Right lobe of liver (tissue), 6 donors: ENCODE measurements at regions not wholly inside any gene's neighbourhood (a gene's known extent, or its start where the extent isn't known, plus 50 kb on each side); places are given as distances from the start of the nearest gene placed in this dataset.
"Not testable (repeated sequence)": the region's sequence is repeated elsewhere in the genome, so short reads cannot be mapped to it uniquely, and the experiment has no call there.

ENCODE experiments used
- ATAC-seq, 4 donors: fragments of 200-7000 bp; cut with Tn5 transposase; one replicate each; pipeline ENCODE4 v1.9.1; 2020; ENCODE audit warnings: mild to moderate bottlenecking in 4 of 4, moderate library complexity in 4 of 4
- DNase-seq, 3 donors: peaks; one replicate each; pipeline ENCODE4 v3.0.0-alpha.2; 2020
- H3K27ac ChIP-seq, 3 donors: fragments of 200-600 bp; one replicate each; pipeline ENCODE4 v1.8.0; 2022
- H3K27me3 ChIP-seq, 2 donors: fragments of 200-600 bp; one replicate each; pipeline ENCODE4 v1.8.0; 2022
- H3K36me3 ChIP-seq, 4 donors: fragments of 200-600 bp; sonication (generic) in 1 of 4; one replicate each; pipeline versions ENCODE4 v1.5.1 to v1.8.0; 2017 to 2022; ENCODE audit warnings: control low read depth in 1 of 4
- H3K4me1 ChIP-seq, 4 donors: fragments of 200-600 bp; sonication (generic) in 1 of 4; one replicate each; pipeline versions ENCODE4 v1.5.1 to v1.8.0; 2017 to 2022; ENCODE audit warnings: control low read depth in 1 of 4
- H3K4me3 ChIP-seq, 3 donors: fragments of 200-600 bp; one replicate each; pipeline ENCODE4 v1.8.0; 2022
- H3K9me3 ChIP-seq, 4 donors: fragments of 200-600 bp; sonication (generic) in 1 of 4; one replicate each; pipeline versions ENCODE4 v1.5.1 to v1.8.0; 2017 to 2022; ENCODE audit warnings: control low read depth in 1 of 4
- POLR2A ChIP-seq: fragments of 450-650 bp; IDR thresholded peaks from one replicate; pipeline ENCODE4 v1.6.1; 2017; ENCODE audit warnings: antibody characterized with exemption, mild to moderate bottlenecking
- WGBS: methylation state at CpG from one replicate; pipeline ENCODE4 v1.1.6; 2018; ENCODE audit warnings: low coverage, low lambda C conversion rate; ENCODE audit not compliant: insufficient coverage; ENCODE audit errors: missing lambda C conversion rate; 5-methylcytosine and 5-hydroxymethylcytosine counted together
- intact Hi-C, 2 donors: fragments of 100-400 bp; cut with DNase I; formaldehyde crosslinking; loops; one replicate each; pipeline versions ENCODE4 v1.11.2 to v1.14.1; 2022
- TF ChIP-seq, protein P1 (sequence below), 4 donors: fragments of 200-600 bp in 3 of 4; fragments of 450-650 bp in 1 of 4; IDR thresholded peaks; one replicate each; pipeline versions ENCODE4 v1.5.1 to v1.8.0; 2016 to 2022; ENCODE audit warnings: antibody characterized with exemption in 4 of 4, mild to moderate bottlenecking in 2 of 4
- donor health status: DM: no; HTN: yes; CAD: no.
- donor health status: DM: no; HTN: no; CAD: no.
- donor health status: DM: no; HTN: no; CAD: no.
- donor health status: DM: no; HTN: yes; CAD: no.
- donor health status: DM: no; HTN: yes; CAD: no.

DNA sequence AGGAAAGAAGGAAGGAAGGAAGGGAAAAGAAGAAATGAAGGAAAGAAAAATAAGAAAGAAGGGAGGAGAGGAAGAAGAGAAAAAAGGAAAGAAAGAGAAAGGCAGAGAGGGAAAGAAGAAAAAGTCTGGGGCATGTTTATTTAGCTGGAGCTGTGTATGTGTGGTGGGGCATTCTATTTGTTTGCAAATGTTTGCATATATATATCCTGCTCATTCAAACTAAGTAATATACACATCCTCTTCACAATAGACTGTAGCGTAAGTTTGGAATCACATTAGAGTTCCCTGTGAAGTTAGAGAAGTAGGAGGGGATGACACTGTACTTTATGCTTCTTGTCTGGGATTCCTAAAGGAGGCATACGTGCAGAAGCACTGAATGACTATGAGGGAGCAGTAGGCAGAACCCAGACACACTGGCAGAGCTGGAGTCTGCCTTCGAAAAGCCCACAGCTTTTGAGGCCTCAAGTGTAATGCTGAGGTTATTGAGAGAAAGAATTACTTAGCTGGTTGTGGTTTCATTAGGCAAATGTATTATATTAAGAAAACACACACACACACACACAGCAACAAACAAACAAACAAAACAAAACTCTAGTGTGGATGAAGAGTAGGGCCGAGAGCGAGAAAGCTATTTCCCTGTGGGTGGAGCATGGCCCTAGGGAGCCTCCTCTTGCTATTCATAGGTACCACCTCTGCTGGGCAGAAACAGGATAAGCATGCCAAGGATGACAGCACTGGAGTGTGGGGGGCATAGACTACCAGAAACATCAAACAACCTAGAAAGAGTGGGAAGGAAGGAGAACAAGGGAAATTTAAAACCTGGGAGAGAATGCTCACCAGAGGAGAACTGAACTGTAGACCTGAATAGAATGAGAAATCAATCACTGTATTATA lies 905.1 kb upstream of the NXPH2 start:
- ATAC-seq, result no peak
- WGBS, result 70% methylated on average over 5 of the region's 5 CpGs
- H3K36me3 ChIP-seq, result no peaks in the 10 kb centered on the region
- H3K9me3 ChIP-seq, result no peaks in the 10 kb centered on the region
- no peaks in the 10 kb centered on the region for H3K27me3 ChIP-seq
- no peaks in the 10 kb centered on the region for H3K4me1 ChIP-seq
- intact Hi-C loops, result no loop called here
- H3K27ac ChIP-seq, result no peak overlapping the region
- H3K4me3 ChIP-seq, result no peak overlapping the region
- no peak for DNase-seq
- TF ChIP-seq, protein P1, sequence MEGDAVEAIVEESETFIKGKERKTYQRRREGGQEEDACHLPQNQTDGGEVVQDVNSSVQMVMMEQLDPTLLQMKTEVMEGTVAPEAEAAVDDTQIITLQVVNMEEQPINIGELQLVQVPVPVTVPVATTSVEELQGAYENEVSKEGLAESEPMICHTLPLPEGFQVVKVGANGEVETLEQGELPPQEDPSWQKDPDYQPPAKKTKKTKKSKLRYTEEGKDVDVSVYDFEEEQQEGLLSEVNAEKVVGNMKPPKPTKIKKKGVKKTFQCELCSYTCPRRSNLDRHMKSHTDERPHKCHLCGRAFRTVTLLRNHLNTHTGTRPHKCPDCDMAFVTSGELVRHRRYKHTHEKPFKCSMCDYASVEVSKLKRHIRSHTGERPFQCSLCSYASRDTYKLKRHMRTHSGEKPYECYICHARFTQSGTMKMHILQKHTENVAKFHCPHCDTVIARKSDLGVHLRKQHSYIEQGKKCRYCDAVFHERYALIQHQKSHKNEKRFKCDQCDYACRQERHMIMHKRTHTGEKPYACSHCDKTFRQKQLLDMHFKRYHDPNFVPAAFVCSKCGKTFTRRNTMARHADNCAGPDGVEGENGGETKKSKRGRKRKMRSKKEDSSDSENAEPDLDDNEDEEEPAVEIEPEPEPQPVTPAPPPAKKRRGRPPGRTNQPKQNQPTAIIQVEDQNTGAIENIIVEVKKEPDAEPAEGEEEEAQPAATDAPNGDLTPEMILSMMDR (IDR thresholded peaks at IDR 0.05), result no peak
- TF ChIP-seq POLR2A, result no peak

DNA sequence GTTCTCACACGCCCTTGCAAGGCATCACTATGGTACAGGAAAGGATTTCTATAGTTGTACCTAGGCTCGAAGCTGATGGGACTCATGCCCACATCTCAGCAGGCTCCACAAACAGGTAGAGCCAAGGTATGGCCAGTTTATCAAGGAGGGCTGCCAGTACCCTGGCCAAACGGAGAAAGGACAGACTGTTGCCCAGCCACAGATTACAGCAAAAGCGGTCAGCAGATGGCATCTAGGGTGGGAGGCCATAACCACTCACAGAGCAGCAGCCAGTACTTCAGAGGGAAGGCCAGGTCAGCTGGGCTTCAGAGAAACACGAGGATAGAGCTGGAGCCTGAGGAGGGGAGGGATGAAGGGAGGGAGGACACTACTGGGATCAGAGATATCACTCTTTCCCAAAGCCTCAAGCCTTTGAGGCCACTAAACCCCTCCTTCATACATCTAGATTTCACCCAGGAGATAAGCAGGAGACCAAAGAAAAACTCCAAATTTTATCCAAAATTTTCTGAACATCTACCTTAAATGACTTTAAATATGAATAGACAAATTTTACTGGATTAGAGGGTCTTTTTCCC lies 904.2 kb upstream of the NXPH2 start:
- intact Hi-C loops, result no loop called here
- no peak for ATAC-seq
- no peak for DNase-seq
- H3K36me3 ChIP-seq, result no peaks in the 10 kb centered on the region
- no peaks in the 10 kb centered on the region for H3K9me3 ChIP-seq
- no peak overlapping the region for H3K27ac ChIP-seq
- no peaks in the 10 kb centered on the region for H3K4me1 ChIP-seq
- TF ChIP-seq, protein P1 (IDR thresholded peaks at IDR 0.05), result no peak
- no peak for TF ChIP-seq POLR2A
- H3K4me3 ChIP-seq, result no peak overlapping the region
- no peaks in the 10 kb centered on the region for H3K27me3 ChIP-seq
- WGBS, result 36% methylated on average over 2 of the region's 5 CpGs

DNA sequence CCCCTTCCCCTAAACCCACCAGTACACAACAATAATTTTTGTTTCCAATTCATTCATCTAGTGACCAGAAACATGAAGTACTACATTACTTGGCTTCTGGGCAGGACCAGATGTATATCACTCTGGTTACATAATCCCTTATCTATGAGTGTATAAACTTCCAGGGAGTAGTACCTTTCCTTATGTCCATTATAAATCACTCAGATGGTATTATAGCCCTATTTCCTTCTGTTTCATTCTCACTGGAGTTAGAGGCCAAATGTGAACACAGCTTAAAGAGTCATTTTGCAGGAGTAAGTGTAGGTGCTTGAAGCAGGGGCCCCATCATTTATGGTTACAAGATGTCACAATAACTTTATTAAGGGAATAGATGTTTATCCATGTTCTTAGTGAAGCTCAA lies 894.4 kb upstream of the NXPH2 start:
- ATAC-seq (no peak), DNase-seq (no peak)
- intact Hi-C loops, result no loop called here

DNA sequence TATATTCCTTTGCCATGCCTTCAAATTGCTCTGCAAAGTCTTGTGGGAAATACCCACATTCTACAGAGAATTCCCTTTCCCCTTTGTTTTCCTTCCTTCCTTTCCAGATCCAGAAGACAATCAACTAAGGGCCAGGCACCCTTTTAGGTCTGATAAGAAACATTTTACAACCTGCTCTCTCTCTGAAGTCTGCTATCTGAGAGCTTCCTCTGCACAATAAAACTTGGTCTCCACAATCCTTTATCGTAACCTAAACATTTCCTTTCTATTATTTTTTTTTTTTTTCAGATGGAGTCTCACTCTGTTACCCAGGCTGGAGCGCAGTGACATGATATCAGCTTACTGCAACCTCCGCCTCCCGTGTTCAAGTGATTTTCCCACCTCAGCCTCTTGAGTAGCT lies 893.3 kb upstream of the NXPH2 start:
- intact Hi-C loops, ATAC-seq, H3K27ac ChIP-seq, H3K9me3 ChIP-seq, DNase-seq, H3K4me3 ChIP-seq, H3K4me1 ChIP-seq, H3K27me3 ChIP-seq, H3K36me3 ChIP-seq: not testable (repeated sequence)
- WGBS, result 40% methylated on average over 4 of the region's 4 CpGs

More for the DNA sequence above, 894.4 kb upstream of the NXPH2 start:
- TF ChIP-seq, protein P1 (IDR thresholded peaks at IDR 0.05), result no peak
- no peak for TF ChIP-seq POLR2A
- H3K36me3 ChIP-seq, result no peaks in the 10 kb centered on the region
- no peak overlapping the region for H3K4me3 ChIP-seq
- no peaks in the 10 kb centered on the region for H3K4me1 ChIP-seq
- no peaks in the 10 kb centered on the region for H3K27me3 ChIP-seq
- H3K9me3 ChIP-seq, result no peaks in the 10 kb centered on the region
- no peak overlapping the region for H3K27ac ChIP-seq

DNA sequence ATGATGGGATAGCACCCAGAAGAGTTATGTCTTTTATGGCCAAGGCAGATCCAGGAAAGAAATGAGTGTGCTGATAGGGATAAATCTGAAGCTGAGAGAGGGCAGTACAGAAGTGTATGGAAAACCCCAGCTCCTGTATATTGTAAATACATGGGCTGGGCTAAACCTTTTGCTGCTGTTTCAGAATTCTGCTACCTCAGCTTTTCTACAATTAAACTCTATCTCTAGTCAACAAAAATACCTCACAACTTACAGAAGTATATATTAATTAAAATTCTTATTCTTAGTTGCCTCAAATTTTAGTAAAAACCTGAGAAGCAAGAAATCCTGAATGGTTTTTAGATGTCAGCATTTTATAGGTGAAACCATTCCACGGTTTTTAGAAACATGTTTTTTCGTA lies 889.5 kb upstream of the NXPH2 start:
- H3K4me1 ChIP-seq, result no peaks in the 10 kb centered on the region
- H3K27me3 ChIP-seq, result no peaks in the 10 kb centered on the region
- intact Hi-C loops, result no loop called here
- H3K36me3 ChIP-seq, result no peaks in the 10 kb centered on the region
- H3K9me3 ChIP-seq, result no peaks in the 10 kb centered on the region
- H3K4me3 ChIP-seq, result no peak overlapping the region
- DNase-seq (no peak), ATAC-seq (no peak)
- 44% methylated on average over 2 of the region's 2 CpGs for WGBS
- no peak for TF ChIP-seq POLR2A
- TF ChIP-seq, protein P1 (IDR thresholded peaks at IDR 0.05), result no peak
- H3K27ac ChIP-seq, result no peak overlapping the region
